Stimulated activated CD4-positive, alpha-beta T cell treated with anti-CD3 and anti-CD28 coated beads, TNF-alpha, amount 100 ng/mL, for 4 hours (primary cell): ENCODE measurements at regions not wholly inside any gene's neighbourhood (a gene's known extent, or its start where the extent isn't known, plus 50 kb on each side); places are given as distances from the start of the nearest gene placed in this dataset.

ENCODE experiments used
- DNase-seq, 3 experiments: peaks; one replicate each; pipeline ENCODE4 v3.0.0-alpha.2; 2020; ENCODE audit warnings: low read depth in 3 of 3

- DNase-seq, result no peak
Measured at GRCh38 chr5:129821477-129822131, 73.7 kb downstream of the MINAR2 start.

- DNase-seq, result no peak
Measured at GRCh38 chr5:129830288-129830687, 74.0 kb upstream of the CHSY3 start.

- no peak for DNase-seq
Measured at GRCh38 chr5:129836321-129836720, 67.9 kb upstream of the CHSY3 start.

- no peak for DNase-seq
Measured at GRCh38 chr5:129844764-129845163, 59.5 kb upstream of the CHSY3 start.

GRCh38 chr5:129852747-129853352 lies 51.4 kb upstream of the CHSY3 start:
- DNase-seq, result peak; percentile 42 to 53 (median 43)

GRCh38 chr5:129853588-129853987 lies 50.7 kb upstream of the CHSY3 start:
- DNase-seq, result no peak
